Thyroid gland (tissue), 4 donors: ENCODE measurements at regions not wholly inside any gene's neighbourhood (a gene's known extent, or its start where the extent isn't known, plus 50 kb on each side); places are given as distances from the start of the nearest gene placed in this dataset.

Experiments
- CTCF ChIP-seq, 6 experiments: fragments of 200-600 bp in 3 of 6; fragments of 450-650 bp in 3 of 6; sonication (generic) in 3 of 6; IDR thresholded peaks; one replicate each; pipeline ENCODE4 v1.5.1; 2016 to 2019; ENCODE audit warnings: antibody characterized with exemption in 6 of 6, mild to moderate bottlenecking in 2 of 6, inconsistent platforms in 1 of 6, moderate library complexity in 1 of 6
- POLR2A ChIP-seq, 2 donors: fragments of 450-650 bp; IDR thresholded peaks; one replicate each; pipeline ENCODE4 v1.6.1; 2017; ENCODE audit warnings: antibody characterized with exemption in 2 of 2, mild to moderate bottlenecking in 2 of 2, moderate library complexity in 1 of 2

GRCh38 chr2:188134241-188134640 is 157.4 kb upstream of the GULP1 start:
- TF ChIP-seq CTCF (IDR thresholded peaks at IDR 0.05), result no peak
- no peak for TF ChIP-seq POLR2A (IDR thresholded peaks at IDR 0.05)
